ENCODE measurements at regions not wholly inside any gene's neighbourhood (a gene's known extent, or its start where the extent isn't known, plus 50 kb on each side); places are given as distances from the start of the nearest gene placed in this dataset.

DNA sequence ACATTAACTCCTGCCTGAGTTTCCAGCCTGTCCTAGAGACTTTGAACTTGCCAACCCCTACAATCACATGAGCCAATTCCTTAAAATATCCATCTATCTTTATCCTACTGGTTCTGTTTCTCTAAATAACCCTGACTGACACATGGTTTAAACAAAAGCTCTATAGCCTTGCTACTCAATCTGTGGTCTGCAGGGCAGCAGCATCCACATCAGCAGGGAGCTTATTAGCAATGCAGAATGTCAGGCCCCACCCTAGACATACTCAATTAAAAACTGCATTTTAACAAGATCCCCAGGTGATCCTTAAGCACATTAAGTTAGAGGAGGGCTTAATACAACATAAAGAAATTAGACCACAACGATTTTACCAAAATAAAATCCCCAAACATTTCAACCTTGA, 108.3 kb upstream of the CPSF6 start:
- TF ChIP-seq ZC3H10 (CRISPR knock-in tag; IDR thresholded peaks at IDR 0.05) (no peak), ISL1 (CRISPR knock-in tag; IDR thresholded peaks at IDR 0.05) (no peak), ZNF565 (CRISPR knock-in tag; conservative IDR thresholded peaks at IDR 0.05; ENCODE audit: low read depth) (no peak), OSR1 (CRISPR knock-in tag; IDR thresholded peaks at IDR 0.05) (no peak)
